T47D (cell line): ENCODE measurements at regions not wholly inside any gene's neighbourhood (a gene's known extent, or its start where the extent isn't known, plus 50 kb on each side); places are given as distances from the start of the nearest gene placed in this dataset.

Experiments used
- DNase-seq, 2 experiments: peaks; one replicate each; pipeline versions ENCODE4 v3.0.0 to v3.0.0-alpha.2; 2011 to 2012; ENCODE audit warnings: low read depth in 1 of 2, low spot score in 1 of 2
- JUND ChIP-seq: IDR thresholded peaks from 2 replicates; pipeline ENCODE4 v1.6.1; 2012; ENCODE audit warnings: low read depth
- in situ Hi-C: cut with HindIII; loops from 2 replicates; pipeline ENCODE4 v1.10.0; 2016; ENCODE audit warnings: low sequenced_read_pairs, low pct_unique_long_range_greater_than_20kb

GRCh38 chr10:85204814-85205213 is 876.4 kb downstream of the CCSER2 start:
- in situ Hi-C loops, result no loop called here
- no peak for TF ChIP-seq JUND
- DNase-seq, result no peak

GRCh38 chr10:85212526-85212925 is 884.1 kb downstream of the CCSER2 start:
- no peak for DNase-seq
- TF ChIP-seq JUND, result no peak
- in situ Hi-C loops, result no loop called here

- no peak for DNase-seq
- in situ Hi-C loops, result no loop called here
- no peak for TF ChIP-seq JUND
Measured at GRCh38 chr10:85213493-85213892, 885.1 kb downstream of the CCSER2 start.

GRCh38 chr10:85222300-85222699 is 893.9 kb downstream of the CCSER2 start:
- in situ Hi-C loops, result no loop called here
- DNase-seq, result no peak

GRCh38 chr10:85224366-85224940 is 896.1 kb downstream of the CCSER2 start:
- in situ Hi-C loops, result no loop called here
- no peak for TF ChIP-seq JUND
- DNase-seq, result peak in 1 of 2 experiments; percentile 62

More at GRCh38 chr10:85222300-85222699, 893.9 kb downstream of the CCSER2 start:
- TF ChIP-seq JUND, result no peak

- in situ Hi-C loops, result no loop called here
- DNase-seq, result no peak
- no peak for TF ChIP-seq JUND
Measured at GRCh38 chr10:85225311-85225710, 896.9 kb downstream of the CCSER2 start.

- no peak for DNase-seq
- in situ Hi-C loops, result no loop called here
- TF ChIP-seq JUND, result no peak
Measured at GRCh38 chr10:85226596-85226995, 898.2 kb downstream of the CCSER2 start.

- TF ChIP-seq JUND, result no peak
- DNase-seq, result no peak
- in situ Hi-C loops, result no loop called here
Measured at GRCh38 chr10:85228726-85229125, 900.3 kb downstream of the CCSER2 start.

GRCh38 chr10:85231534-85232270 is 903.3 kb downstream of the CCSER2 start:
- TF ChIP-seq JUND, result no peak
- no peak for DNase-seq
- in situ Hi-C loops, result no loop called here

GRCh38 chr10:85235258-85235657 is 906.9 kb downstream of the CCSER2 start:
- in situ Hi-C loops, result no loop called here
- no peak for DNase-seq
- no peak for TF ChIP-seq JUND

GRCh38 chr10:85238676-85239075 is 910.3 kb downstream of the CCSER2 start:
- no peak for TF ChIP-seq JUND
- in situ Hi-C loops, result no loop called here
- no peak for DNase-seq

GRCh38 chr10:85250304-85250703 is 921.9 kb downstream of the CCSER2 start:
- in situ Hi-C loops, result no loop called here

GRCh38 chr10:85256481-85256880 is 928.1 kb downstream of the CCSER2 start:
- DNase-seq, result no peak
- in situ Hi-C loops, result no loop called here
- no peak for TF ChIP-seq JUND

More at GRCh38 chr10:85250304-85250703, 921.9 kb downstream of the CCSER2 start:
- no peak for TF ChIP-seq JUND
- DNase-seq, result no peak
